GM21723 (cell line): ENCODE measurements at regions not wholly inside any gene's neighbourhood (a gene's known extent, or its start where the extent isn't known, plus 50 kb on each side); places are given as distances from the start of the nearest gene placed in this dataset.

Experiments used
- ATAC-seq: cut with Tn5 transposase; IDR thresholded peaks from one replicate; pipeline ENCODE4 v1.9.1; 2021; ENCODE audit warnings: mild to moderate bottlenecking, moderate library complexity; ENCODE audit not compliant: unreplicated experiment

GRCh38 chr1:114342376-114342775, 168.6 kb downstream of the TRIM33 start:
- ATAC-seq: no peak

- ATAC-seq: no peak
Measured at GRCh38 chr1:114341856-114342255, 169.1 kb downstream of the TRIM33 start.

- no peak for ATAC-seq
Measured at GRCh38 chr1:114341299-114341698, 169.7 kb downstream of the TRIM33 start.

GRCh38 chr1:114340892-114341291, 170.1 kb downstream of the TRIM33 start:
- ATAC-seq: no peak

- no peak for ATAC-seq
Measured at GRCh38 chr1:114339379-114339778, 171.6 kb downstream of the TRIM33 start.

GRCh38 chr1:114338191-114338890, 172.7 kb downstream of the TRIM33 start:
- no peak for ATAC-seq

GRCh38 chr1:114337417-114337816, 173.6 kb downstream of the TRIM33 start:
- no peak for ATAC-seq

- ATAC-seq: no peak
Measured at GRCh38 chr1:114336360-114336759, 174.6 kb downstream of the TRIM33 start.

GRCh38 chr1:114335273-114335672, 175.7 kb downstream of the TRIM33 start:
- ATAC-seq: no peak

GRCh38 chr1:114334297-114334696, 176.7 kb downstream of the TRIM33 start:
- no peak for ATAC-seq

GRCh38 chr1:114333690-114334089, 177.3 kb downstream of the TRIM33 start:
- ATAC-seq: no peak

GRCh38 chr1:114331936-114332335, 178.3 kb upstream of the SYT6 start:
- ATAC-seq: no peak

- ATAC-seq: no peak
Measured at GRCh38 chr1:114330451-114330983, 176.8 kb upstream of the SYT6 start.

GRCh38 chr1:114328361-114328904, 174.8 kb upstream of the SYT6 start:
- ATAC-seq: no peak

GRCh38 chr1:114324662-114324965, 170.9 kb upstream of the SYT6 start:
- no peak for ATAC-seq

GRCh38 chr1:114323959-114324661, 170.4 kb upstream of the SYT6 start:
- no peak for ATAC-seq

GRCh38 chr1:114322734-114323133, 169.1 kb upstream of the SYT6 start:
- no peak for ATAC-seq

GRCh38 chr1:114322207-114322606, 168.5 kb upstream of the SYT6 start:
- ATAC-seq: no peak

GRCh38 chr1:114320586-114320985, 166.9 kb upstream of the SYT6 start:
- no peak for ATAC-seq

- no peak for ATAC-seq
Measured at GRCh38 chr1:114319418-114319817, 165.7 kb upstream of the SYT6 start.

GRCh38 chr1:114318961-114319360, 165.3 kb upstream of the SYT6 start:
- no peak for ATAC-seq

GRCh38 chr1:114316204-114316603, 162.5 kb upstream of the SYT6 start:
- no peak for ATAC-seq
